Neural crest cell (in vitro differentiated cells): ENCODE measurements at regions not wholly inside any gene's neighbourhood (a gene's known extent, or its start where the extent isn't known, plus 50 kb on each side); places are given as distances from the start of the nearest gene placed in this dataset.

Experiments
- DNase-seq: peaks from one replicate; pipeline ENCODE4 v3.0.0; 2021; ENCODE audit warnings: low read depth, mixed read lengths, low spot score
- H3K27ac Mint-ChIP-seq: one replicate; pipeline ENCODE4 v1.8.0; 2021; ENCODE audit warnings: mild to moderate bottlenecking, mixed read lengths; ENCODE audit not compliant: unreplicated experiment
- H3K27me3 Mint-ChIP-seq: 2 replicates; pipeline ENCODE4 v1.8.0; 2021; ENCODE audit warnings: low read depth, mild to moderate bottlenecking, mixed read lengths
- H3K36me3 Mint-ChIP-seq: 2 replicates; pipeline ENCODE4 v1.8.0; 2021; ENCODE audit warnings: low read depth, mild to moderate bottlenecking, mixed read lengths
- H3K4me1 Mint-ChIP-seq: 2 replicates; pipeline ENCODE4 v1.8.0; 2021; ENCODE audit warnings: mixed read lengths
- H3K4me3 Mint-ChIP-seq: one replicate; pipeline ENCODE4 v1.8.0; 2021; ENCODE audit warnings: mild to moderate bottlenecking, mixed read lengths
- H3K9me3 Mint-ChIP-seq: 2 replicates; pipeline ENCODE4 v1.8.0; 2021; ENCODE audit warnings: mixed read lengths
- CTCF ChIP-seq: fragments of 200-600 bp; sonication (generic); conservative IDR thresholded peaks from 2 replicates; pipeline ENCODE4 v1.5.0; 2021; ENCODE audit warnings: antibody characterized with exemption, mild to moderate bottlenecking

GRCh38 chr3:72494130-72494529, 354.1 kb downstream of the SHQ1 start:
- Mint-ChIP-seq H3K4me3 (no peak overlapping the region), H3K27ac (no peak overlapping the region), H3K4me1 (peaks cover 25% of the 10 kb centered on the region)

DNA sequence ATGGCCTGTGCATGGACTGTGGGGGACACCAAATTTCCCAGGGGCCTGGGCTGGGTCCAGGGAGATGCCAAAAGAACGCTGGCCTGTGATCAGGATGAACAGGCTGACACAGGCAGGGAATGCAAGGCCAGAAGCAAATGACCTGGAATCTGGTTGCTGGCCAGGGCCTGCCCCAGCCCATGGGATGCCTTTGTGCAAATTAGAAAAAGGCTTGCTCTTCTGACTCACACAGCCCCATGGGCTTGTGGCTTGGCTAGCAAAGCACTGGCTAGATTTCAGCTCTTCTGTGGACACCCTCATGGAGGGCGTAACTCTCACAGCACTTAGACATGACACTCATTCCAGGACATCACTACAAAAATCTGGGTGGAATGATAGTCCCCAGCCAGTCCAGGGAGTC, 356.0 kb downstream of the SHQ1 start:
- H3K36me3 Mint-ChIP-seq = no peaks in the 10 kb centered on the region
- DNase-seq = no peak
- peaks cover 2% of the 10 kb centered on the region for H3K9me3 Mint-ChIP-seq
- H3K27ac Mint-ChIP-seq = no peak overlapping the region
- TF ChIP-seq CTCF = no peak
- peaks cover 35% of the 10 kb centered on the region for H3K4me1 Mint-ChIP-seq
- H3K4me3 Mint-ChIP-seq = no peak overlapping the region
- H3K27me3 Mint-ChIP-seq = peaks cover 2% of the 10 kb centered on the region

More at GRCh38 chr3:72494130-72494529, 354.1 kb downstream of the SHQ1 start:
- no peak for TF ChIP-seq CTCF
- Mint-ChIP-seq H3K9me3 (peaks cover 5% of the 10 kb centered on the region), H3K27me3 (no peaks in the 10 kb centered on the region), H3K36me3 (no peaks in the 10 kb centered on the region)
- DNase-seq = no peak

- Mint-ChIP-seq H3K27ac (peak overlapping the region; percentile 54), H3K9me3 (peaks cover 2% of the 10 kb centered on the region), H3K27me3 (peaks cover 7% of the 10 kb centered on the region), H3K4me1 (peaks cover 40% of the 10 kb centered on the region), H3K4me3 (peak overlapping the region; percentile 44), H3K36me3 (no peaks in the 10 kb centered on the region)
- TF ChIP-seq CTCF = no peak
- peak; percentile 30 for DNase-seq
These were observed 357.4 kb downstream of the SHQ1 start for GRCh38 chr3:72490688-72491435.

DNA sequence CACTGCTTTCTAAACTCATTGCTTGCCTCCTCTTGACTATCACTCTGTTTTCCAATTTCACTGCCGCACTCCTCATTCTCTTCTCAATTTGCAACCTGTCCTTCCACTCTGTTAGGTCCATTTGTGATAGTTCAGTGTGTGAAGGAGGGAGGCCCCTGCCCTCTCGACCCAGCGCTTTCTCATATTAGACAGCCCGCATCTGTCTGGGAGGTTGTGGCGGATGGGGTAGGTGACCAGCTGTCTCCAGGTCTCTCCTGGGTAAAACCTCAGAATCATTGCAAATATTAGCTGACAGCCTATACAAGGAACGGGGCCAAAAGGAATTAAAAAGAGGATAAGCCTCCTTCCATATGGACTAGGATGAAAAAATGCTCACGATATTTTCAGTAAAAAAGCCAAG, 358.3 kb downstream of the SHQ1 start:
- no peak for TF ChIP-seq CTCF
- no peak overlapping the region for H3K4me3 Mint-ChIP-seq
- peaks cover 40% of the 10 kb centered on the region for H3K4me1 Mint-ChIP-seq
- H3K9me3 Mint-ChIP-seq = peaks cover 2% of the 10 kb centered on the region
- H3K27me3 Mint-ChIP-seq = peaks cover 7% of the 10 kb centered on the region
- DNase-seq = no peak
- H3K36me3 Mint-ChIP-seq = no peaks in the 10 kb centered on the region
- no peak overlapping the region for H3K27ac Mint-ChIP-seq

GRCh38 chr3:72488738-72489035, 359.6 kb downstream of the SHQ1 start:
- peaks cover 7% of the 10 kb centered on the region for H3K27me3 Mint-ChIP-seq
- no peak overlapping the region for H3K27ac Mint-ChIP-seq
- no peak for TF ChIP-seq CTCF
- no peaks in the 10 kb centered on the region for H3K9me3 Mint-ChIP-seq
- H3K4me1 Mint-ChIP-seq = peaks cover 40% of the 10 kb centered on the region
- no peaks in the 10 kb centered on the region for H3K36me3 Mint-ChIP-seq
- H3K4me3 Mint-ChIP-seq = no peak overlapping the region
- DNase-seq = no peak
